HepG2 (cell line): ENCODE measurements at regions not wholly inside any gene's neighbourhood (a gene's known extent, or its start where the extent isn't known, plus 50 kb on each side); places are given as distances from the start of the nearest gene placed in this dataset.

Experiments
- ATAC-seq: fragments of 200-7000 bp; cut with Tn5 transposase; 3 replicates; pipeline ENCODE4 v1.9.1; 2020; ENCODE audit warnings: mild to moderate bottlenecking, moderate library complexity
- BruUV-seq: library from RNA; stranded (reverse); fragments of 400-500 nt; replicated peaks from 2 replicates; lab custom pipeline; 2021; lab: Mats Ljungman, UMichigan
- CTCF ChIA-PET: fragments of 300-600 bp; formaldehyde crosslinking; extraction: SDS; loops from one replicate; lab custom pipeline; 2021; ENCODE audit warnings: low total read pairs, inconsistent platforms, low intra/inter-chr PET ratio; lab: Yijun Ruan, JAX
- POLR2A ChIA-PET: fragments of 350-600 bp; sonication (Branson Sonifier 250); formaldehyde crosslinking; loops from one replicate; lab custom pipeline; 2020; ENCODE audit warnings: antibody characterized with exemption, inconsistent platforms; lab: Yijun Ruan, JAX
- DNase-seq: peaks from one replicate; pipeline ENCODE4 v3.0.0-alpha.2; 2015; ENCODE audit warnings: low spot score
- FAIRE-seq: peaks from 3 replicates; lab custom pipeline; 2011; peaks lifted over from hg19 to GRCh38; lab: Jason Lieb, UNC
- H2AFZ ChIP-seq: one replicate; pipeline ENCODE4 v1.6.1; 2011; ENCODE audit warnings: low read length, inconsistent platforms
- H3K27ac ChIP-seq: fragments of 300-600 bp; 3 replicates; pipeline ENCODE4 v1.8.0; 2011; ENCODE audit warnings: mixed run types, mild to moderate bottlenecking, mixed read lengths, low read length, inconsistent platforms; ENCODE audit not compliant: insufficient read depth; ENCODE audit errors: extremely low read length
- H3K27me3 ChIP-seq, 2 experiments: fragments of 200-600 bp in 1 of 2; 2 replicates in 1 of 2; 3 replicates in 1 of 2; pipeline versions ENCODE4 v1.6.0 to v1.8.0; 2011; ENCODE audit warnings: low read length in 2 of 2, mild to moderate bottlenecking in 2 of 2, moderate library complexity in 2 of 2, inconsistent platforms in 1 of 2; ENCODE audit not compliant: insufficient read depth in 2 of 2, control insufficient read depth in 1 of 2
- H3K36me3 ChIP-seq, 2 experiments: fragments of 200-600 bp in 1 of 2; replicated peaks in 1 of 2; 2 replicates in 1 of 2; 3 replicates in 1 of 2; pipeline versions ENCODE4 v1.5.1 to v1.8.0; 2011; ENCODE audit warnings: low read length in 2 of 2, inconsistent platforms in 1 of 2; ENCODE audit not compliant: insufficient read depth in 2 of 2, control insufficient read depth in 1 of 2
- H3K4me1 ChIP-seq: 2 replicates; pipeline ENCODE4 v1.5.1; 2012; ENCODE audit warnings: low read length, inconsistent platforms; ENCODE audit not compliant: insufficient read depth
- H3K4me2 ChIP-seq: 2 replicates; pipeline ENCODE4 v1.6.0; 2011; ENCODE audit warnings: low read depth, low read length, inconsistent platforms
- H3K4me3 ChIP-seq, 3 experiments: fragments of 200-600 bp in 1 of 3; sonication (generic), shearing (Covaris generic) in 1 of 3; replicated peaks in 1 of 3; 2 replicates each; pipeline ENCODE4 v1.5.1; 2011 to 2016; ENCODE audit warnings: low read length in 3 of 3, inconsistent platforms in 2 of 3, low read depth in 2 of 3, mild to moderate bottlenecking in 2 of 3, control low read depth in 1 of 3, mixed read lengths in 1 of 3; ENCODE audit not compliant: insufficient read depth in 1 of 3
- H3K79me2 ChIP-seq: one replicate; pipeline ENCODE4 v1.6.1; 2011; ENCODE audit warnings: low read length, inconsistent platforms; ENCODE audit not compliant: insufficient read depth
- H3K9ac ChIP-seq: 2 replicates; pipeline ENCODE4 v1.6.0; 2011; ENCODE audit warnings: mild to moderate bottlenecking, low read depth, low read length, inconsistent platforms; ENCODE audit not compliant: insufficient read depth
- H3K9me3 ChIP-seq: 2 replicates; pipeline ENCODE4 v1.5.1; 2012; ENCODE audit warnings: mild to moderate bottlenecking, low read length
- H4K20me1 ChIP-seq: 2 replicates; pipeline ENCODE4 v1.6.0; 2011; ENCODE audit warnings: inconsistent platforms, mild to moderate bottlenecking, low read length, moderate library complexity; ENCODE audit not compliant: insufficient read depth
- DNMT1 ChIP-seq: sonication (generic); formaldehyde crosslinking; IDR thresholded peaks from 2 replicates; pipeline ENCODE4 v1.5.1; 2020; ENCODE audit warnings: mild to moderate bottlenecking, missing genetic modification reagents
- FOXP1 ChIP-seq, 2 experiments: fragments of 450-650 bp in 1 of 2; IDR thresholded peaks; 2 replicates each; pipeline ENCODE4 v1.6.1; 2017 to 2018; ENCODE audit warnings: antibody characterized with exemption in 1 of 2
- HIVEP1 ChIP-seq: sonication (generic); formaldehyde crosslinking; IDR thresholded peaks from 2 replicates; pipeline ENCODE4 v1.4.0; 2020; ENCODE audit warnings: mild to moderate bottlenecking, missing genetic modification reagents
- NCOA5 ChIP-seq: sonication (generic); formaldehyde crosslinking; IDR thresholded peaks from 2 replicates; pipeline ENCODE4 v1.4.0; 2020; ENCODE audit warnings: missing genetic modification reagents
- RELA ChIP-seq: sonication (generic); formaldehyde crosslinking; IDR thresholded peaks from 2 replicates; pipeline ENCODE4 v1.4.0; 2020; ENCODE audit warnings: missing genetic modification reagents
- SP1 ChIP-seq, 2 experiments: fragments of 450-650 bp in 1 of 2; sonication (generic) in 1 of 2; formaldehyde crosslinking in 1 of 2; IDR thresholded peaks; 2 replicates each; pipeline versions ENCODE4 v1.4.0 to v1.6.1; 2016 to 2020; ENCODE audit warnings: missing genetic modification reagents in 1 of 2
- SP4 ChIP-seq: sonication (generic); formaldehyde crosslinking; IDR thresholded peaks from 2 replicates; pipeline ENCODE4 v1.8.1; 2023; ENCODE audit warnings: mild to moderate bottlenecking, missing genetic modification reagents
- SRSF9 ChIP-seq: fragments of 200-400 bp; formaldehyde crosslinking; IDR thresholded peaks from 2 replicates; pipeline ENCODE4 v1.6.1; 2018; ENCODE audit warnings: borderline replicate concordance, mild to moderate bottlenecking, low read depth, low read length; ENCODE audit not compliant: insufficient read depth, poor library complexity, severe bottlenecking
- ZBTB3 ChIP-seq: sonication (generic); formaldehyde crosslinking; IDR thresholded peaks from 2 replicates; pipeline ENCODE4 v1.4.0; 2020; ENCODE audit warnings: low read depth, mild to moderate bottlenecking, moderate library complexity, missing genetic modification reagents, borderline replicate concordance
- ZNF329 ChIP-seq: sonication (generic); formaldehyde crosslinking; IDR thresholded peaks from 2 replicates; pipeline ENCODE4 v1.9.0; 2021; ENCODE audit warnings: low read depth, mild to moderate bottlenecking, missing genetic modification reagents
- ZNF569 ChIP-seq: sonication (generic); formaldehyde crosslinking; IDR thresholded peaks from 2 replicates; pipeline ENCODE4 v1.5.0; 2020; ENCODE audit warnings: mild to moderate bottlenecking, missing genetic modification reagents, moderate library complexity, borderline replicate concordance
- ZNF674 ChIP-seq: sonication (generic); formaldehyde crosslinking; IDR thresholded peaks from 2 replicates; pipeline ENCODE4 v1.5.0; 2020; ENCODE audit warnings: low read depth, mild to moderate bottlenecking, missing genetic modification reagents
- ZSCAN30 ChIP-seq: sonication (generic); formaldehyde crosslinking; IDR thresholded peaks from 2 replicates; pipeline ENCODE4 v1.5.0; 2020; ENCODE audit warnings: mild to moderate bottlenecking, missing genetic modification reagents
- WGBS: methylation state at CpG from one replicate; pipeline ENCODE4 v1.1.6; 2017; ENCODE audit warnings: low lambda C conversion rate; 5-methylcytosine and 5-hydroxymethylcytosine counted together
- in situ Hi-C: cut with HindIII; loops from 2 replicates; pipeline ENCODE4 v1.10.0; 2017; ENCODE audit warnings: low pct_unique_long_range_greater_than_20kb; ENCODE audit not compliant: extremely low pct_ligation_motif_present
- intact Hi-C: fragments of 100-400 bp; cut with micrococcal nuclease; formaldehyde crosslinking; loops from one replicate; pipeline ENCODE4 v1.10.0; 2022; ENCODE audit not compliant: unreplicated experiment
- TF ChIP-seq, protein P1 (sequence below): sonication (generic); formaldehyde crosslinking; IDR thresholded peaks from 2 replicates; pipeline ENCODE4 v1.5.0; 2020; ENCODE audit warnings: mild to moderate bottlenecking, missing genetic modification reagents, borderline replicate concordance
- TF ChIP-seq, protein P2 (sequence below): sonication (generic); formaldehyde crosslinking; IDR thresholded peaks from 2 replicates; pipeline ENCODE4 v1.8.1; 2023; ENCODE audit warnings: missing genetic modification reagents, mild to moderate bottlenecking, borderline replicate concordance

- H3K4me3 ChIP-seq, result no peak overlapping the region
- H4K20me1 ChIP-seq, result no peaks in the 10 kb centered on the region
- ChIA-PET POLR2A (no interaction called here), CTCF (no interaction called here)
- no peak for ATAC-seq
- H3K79me2 ChIP-seq, result no peaks in the 10 kb centered on the region
- no peak overlapping the region for H3K27ac ChIP-seq
- no peaks in the 10 kb centered on the region for H3K4me1 ChIP-seq
- DNase-seq, result no peak
- H2AFZ ChIP-seq, result no peak overlapping the region
- no TSS peak for BruUV-seq
- no peak overlapping the region for H3K4me2 ChIP-seq
- FAIRE-seq, result no peak
- H3K36me3 ChIP-seq, result no peaks in the 10 kb centered on the region
- in situ Hi-C loops, result no loop called here
- 25% methylated on average over 9 of the region's 14 CpGs for WGBS
- TF ChIP-seq ZNF674 (CRISPR knock-in tag) (no peak), SRSF9 (no peak), FOXP1 (IDR thresholded peaks at IDR 0.05) (no peak), FOXP1 (CRISPR knock-in tag; IDR thresholded peaks at IDR 0.05) (no peak), DNMT1 (CRISPR knock-in tag) (no peak), ZSCAN30 (CRISPR knock-in tag) (no peak), ZBTB3 (CRISPR knock-in tag) (no peak), SP4 (CRISPR knock-in tag) (no peak), SP1 (IDR thresholded peaks at IDR 0.05) (no peak), SP1 (CRISPR knock-in tag; IDR thresholded peaks at IDR 0.05) (no peak), ZNF569 (no peak), NCOA5 (CRISPR knock-in tag) (no peak), RELA (CRISPR knock-in tag) (no peak), ZNF329 (CRISPR knock-in tag) (no peak), HIVEP1 (no peak)
- TF ChIP-seq, protein P1, sequence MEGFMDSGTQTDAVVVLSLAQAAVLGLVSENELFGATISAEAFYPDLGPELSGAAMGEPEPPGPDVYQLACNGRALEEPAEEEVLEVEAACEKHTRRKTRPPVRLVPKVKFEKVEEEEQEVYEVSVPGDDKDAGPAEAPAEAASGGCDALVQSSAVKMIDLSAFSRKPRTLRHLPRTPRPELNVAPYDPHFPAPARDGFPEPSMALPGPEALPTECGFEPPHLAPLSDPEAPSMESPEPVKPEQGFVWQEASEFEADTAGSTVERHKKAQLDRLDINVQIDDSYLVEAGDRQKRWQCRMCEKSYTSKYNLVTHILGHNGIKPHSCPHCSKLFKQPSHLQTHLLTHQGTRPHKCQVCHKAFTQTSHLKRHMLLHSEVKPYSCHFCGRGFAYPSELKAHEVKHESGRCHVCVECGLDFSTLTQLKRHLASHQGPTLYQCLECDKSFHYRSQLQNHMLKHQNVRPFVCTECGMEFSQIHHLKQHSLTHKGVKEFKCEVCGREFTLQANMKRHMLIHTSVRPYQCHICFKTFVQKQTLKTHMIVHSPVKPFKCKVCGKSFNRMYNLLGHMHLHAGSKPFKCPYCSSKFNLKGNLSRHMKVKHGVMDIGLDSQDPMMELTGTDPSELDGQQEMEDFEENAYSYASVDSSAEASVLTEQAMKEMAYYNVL (CRISPR knock-in tag), result no peak
- TF ChIP-seq, protein P2, sequence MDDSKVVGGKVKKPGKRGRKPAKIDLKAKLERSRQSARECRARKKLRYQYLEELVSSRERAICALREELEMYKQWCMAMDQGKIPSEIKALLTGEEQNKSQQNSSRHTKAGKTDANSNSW (CRISPR knock-in tag), result no peak
- TF ChIP-seq, all 625 proteins: peak for 0
- H3K9ac ChIP-seq, result no peak overlapping the region
- H3K9me3 ChIP-seq, result no peaks in the 10 kb centered on the region
- intact Hi-C loops, result loop anchor here (10.0 kb wide), 1 partner anchor 833 kb away; no protein-coding TSS in a partner anchor
- H3K27me3 ChIP-seq, result peaks cover 13 to 25% of the 10 kb centered on the region in 2 experiments; a peak in 4 of 5 replicates
Measured at GRCh38 chr19:29401712-29402421, 123.9 kb upstream of the VSTM2B start.
